GM06990 (cell line): ENCODE measurements at regions not wholly inside any gene's neighbourhood (a gene's known extent, or its start where the extent isn't known, plus 50 kb on each side); places are given as distances from the start of the nearest gene placed in this dataset.

Source experiments
- DNase-seq: peaks from one replicate; pipeline ENCODE4 v3.0.0-alpha.2; 2011; ENCODE audit not compliant: insufficient read length; ENCODE audit errors: extremely low read depth
- H3K27me3 ChIP-seq: replicated peaks from 2 replicates; pipeline ENCODE4 v1.6.0; 2011; ENCODE audit warnings: low read length; ENCODE audit not compliant: control insufficient read depth, insufficient read depth
- H3K36me3 ChIP-seq: 2 replicates; pipeline ENCODE4 v1.5.1; 2011; ENCODE audit warnings: low read length; ENCODE audit not compliant: control insufficient read depth, insufficient read depth
- H3K4me3 ChIP-seq: replicated peaks from 2 replicates; pipeline ENCODE4 v1.5.1; 2011; ENCODE audit warnings: low read depth, mild to moderate bottlenecking, control low read depth, low read length
- TF ChIP-seq, protein P1 (sequence below): IDR thresholded peaks from 2 replicates; pipeline ENCODE4 v1.5.1; 2011; ENCODE audit warnings: low read length, control low read depth, mild to moderate bottlenecking, inconsistent platforms; ENCODE audit not compliant: insufficient read depth, poor library complexity, severe bottlenecking

GRCh38 chr1:95383111-95383510 lies 149.1 kb downstream of the RWDD3 start:
- DNase-seq: no peak
- TF ChIP-seq, protein P1, sequence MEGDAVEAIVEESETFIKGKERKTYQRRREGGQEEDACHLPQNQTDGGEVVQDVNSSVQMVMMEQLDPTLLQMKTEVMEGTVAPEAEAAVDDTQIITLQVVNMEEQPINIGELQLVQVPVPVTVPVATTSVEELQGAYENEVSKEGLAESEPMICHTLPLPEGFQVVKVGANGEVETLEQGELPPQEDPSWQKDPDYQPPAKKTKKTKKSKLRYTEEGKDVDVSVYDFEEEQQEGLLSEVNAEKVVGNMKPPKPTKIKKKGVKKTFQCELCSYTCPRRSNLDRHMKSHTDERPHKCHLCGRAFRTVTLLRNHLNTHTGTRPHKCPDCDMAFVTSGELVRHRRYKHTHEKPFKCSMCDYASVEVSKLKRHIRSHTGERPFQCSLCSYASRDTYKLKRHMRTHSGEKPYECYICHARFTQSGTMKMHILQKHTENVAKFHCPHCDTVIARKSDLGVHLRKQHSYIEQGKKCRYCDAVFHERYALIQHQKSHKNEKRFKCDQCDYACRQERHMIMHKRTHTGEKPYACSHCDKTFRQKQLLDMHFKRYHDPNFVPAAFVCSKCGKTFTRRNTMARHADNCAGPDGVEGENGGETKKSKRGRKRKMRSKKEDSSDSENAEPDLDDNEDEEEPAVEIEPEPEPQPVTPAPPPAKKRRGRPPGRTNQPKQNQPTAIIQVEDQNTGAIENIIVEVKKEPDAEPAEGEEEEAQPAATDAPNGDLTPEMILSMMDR: no peak
- H3K4me3 ChIP-seq: no peak overlapping the region
- no peaks in the 10 kb centered on the region for H3K27me3 ChIP-seq
- no peaks in the 10 kb centered on the region for H3K36me3 ChIP-seq

GRCh38 chr1:95384567-95384966 lies 150.6 kb downstream of the RWDD3 start:
- no peaks in the 10 kb centered on the region for H3K36me3 ChIP-seq
- no peak for DNase-seq
- no peak overlapping the region for H3K4me3 ChIP-seq
- H3K27me3 ChIP-seq: no peaks in the 10 kb centered on the region
- TF ChIP-seq, protein P1: no peak

- TF ChIP-seq, protein P1: no peak
- Histone ChIP-seq H3K4me3 (no peak overlapping the region), H3K27me3 (no peaks in the 10 kb centered on the region), H3K36me3 (no peaks in the 10 kb centered on the region)
- no peak for DNase-seq
Observed at GRCh38 chr1:95386371-95386770, 152.4 kb downstream of the RWDD3 start.

- H3K27me3 ChIP-seq: no peaks in the 10 kb centered on the region
- no peak overlapping the region for H3K4me3 ChIP-seq
- H3K36me3 ChIP-seq: no peaks in the 10 kb centered on the region
- TF ChIP-seq, protein P1: no peak
- DNase-seq: no peak
Observed at GRCh38 chr1:95386915-95387314, 152.9 kb downstream of the RWDD3 start.

- H3K27me3 ChIP-seq: no peaks in the 10 kb centered on the region
- no peaks in the 10 kb centered on the region for H3K36me3 ChIP-seq
- DNase-seq: no peak
- H3K4me3 ChIP-seq: no peak overlapping the region
- TF ChIP-seq, protein P1: no peak
Observed at GRCh38 chr1:95388031-95388430, 154.0 kb downstream of the RWDD3 start.

- Histone ChIP-seq H3K4me3 (no peak overlapping the region), H3K27me3 (no peaks in the 10 kb centered on the region), H3K36me3 (no peaks in the 10 kb centered on the region)
- TF ChIP-seq, protein P1: no peak
- DNase-seq: no peak
Observed at GRCh38 chr1:95393434-95393833, 159.4 kb downstream of the RWDD3 start.
